OCI-LY3 (cell line): ENCODE measurements at regions not wholly inside any gene's neighbourhood (a gene's known extent, or its start where the extent isn't known, plus 50 kb on each side); places are given as distances from the start of the nearest gene placed in this dataset.
"Not testable (repeated sequence)": the region's sequence is repeated elsewhere in the genome, so short reads cannot be mapped to it uniquely, and the experiment has no call there.

Experiments used
- H2AFZ ChIP-seq: fragments of 200-600, 300-600 bp; shearing (Covaris generic); 2 replicates; pipeline ENCODE4 v1.6.0; 2014; ENCODE audit warnings: antibody characterized with exemption, low read depth, low read length
- H3K27ac ChIP-seq: fragments of 200-600, 300-600 bp; sonication (generic); 2 replicates; pipeline ENCODE4 v1.5.1; 2014; ENCODE audit warnings: mild to moderate bottlenecking, low read length, moderate library complexity, mixed read lengths
- H3K27me3 ChIP-seq: fragments of 200-600, 300-600 bp; sonication (generic); 2 replicates; pipeline ENCODE4 v1.6.1; 2014; ENCODE audit warnings: low read depth, low read length, mixed read lengths
- H3K36me3 ChIP-seq: fragments of 200-600, 300-600 bp; sonication (generic); replicated peaks from 2 replicates; pipeline ENCODE3; 2014; ENCODE audit warnings: low read depth, low read length, mixed read lengths
- H3K4me1 ChIP-seq: fragments of 300-600, 200-600 bp; sonication (generic); 2 replicates; pipeline ENCODE4 v1.6.1; 2014; ENCODE audit warnings: low read length, mixed read lengths
- H3K4me2 ChIP-seq: fragments of 200-600, 300-600 bp; sonication (generic); 2 replicates; pipeline ENCODE4 v1.6.1; 2014; ENCODE audit warnings: low read length, mixed read lengths
- H3K4me3 ChIP-seq: fragments of 300-600, 200-600 bp; sonication (generic); 2 replicates; pipeline ENCODE4 v1.5.1; 2014; ENCODE audit warnings: antibody characterized with exemption, mild to moderate bottlenecking, low read length, moderate library complexity
- H3K79me2 ChIP-seq: fragments of 300-600, 200-600 bp; shearing (Covaris generic); 2 replicates; pipeline ENCODE4 v1.6.1; 2014; ENCODE audit warnings: mild to moderate bottlenecking, low read length, mixed read lengths
- H3K9ac ChIP-seq: fragments of 300-600, 200-600 bp; shearing (Covaris generic); 2 replicates; pipeline ENCODE4 v1.6.0; 2014; ENCODE audit warnings: mild to moderate bottlenecking, low read length, moderate library complexity
- H3K9me3 ChIP-seq: fragments of 200-600, 300-600 bp; shearing (Covaris generic); 2 replicates; pipeline ENCODE4 v1.6.1; 2014; ENCODE audit warnings: low read length, mixed read lengths; ENCODE audit not compliant: insufficient read depth
- H4K20me1 ChIP-seq: fragments of 200-600, 300-600 bp; sonication (generic); 2 replicates; pipeline ENCODE4 v1.6.1; 2016; ENCODE audit warnings: low read length, mixed read lengths; ENCODE audit not compliant: insufficient read depth
- CTCF ChIP-seq: fragments of 200-600, 300-600 bp; sonication (generic); IDR thresholded peaks from 2 replicates; pipeline ENCODE4 v1.5.1; 2014; ENCODE audit warnings: antibody characterized with exemption, low read length, low read depth
- EZH2phosphoT487 ChIP-seq: fragments of 200-600 bp; shearing (Covaris generic); IDR thresholded peaks from 2 replicates; pipeline ENCODE4 v1.6.1; 2018; ENCODE audit warnings: antibody characterized with exemption, mixed run types, low read depth

GRCh38 chrY:7358103-7358752 is 446.7 kb upstream of the AMELY start:
- H4K20me1 ChIP-seq = no peaks in the 10 kb centered on the region
- H3K9me3 ChIP-seq = no peaks in the 10 kb centered on the region
- peaks cover 13% of the 10 kb centered on the region for H3K36me3 ChIP-seq
- no peak overlapping the region for H3K4me2 ChIP-seq
- H3K4me3 ChIP-seq = no peak overlapping the region
- H3K27ac ChIP-seq = no peak overlapping the region
- TF ChIP-seq CTCF (no peak), EZH2phosphoT487 (no peak)
- peaks cover 22% of the 10 kb centered on the region for H3K4me1 ChIP-seq
- no peaks in the 10 kb centered on the region for H3K27me3 ChIP-seq
- H3K79me2 ChIP-seq = peaks cover 5% of the 10 kb centered on the region
- no peak overlapping the region for H3K9ac ChIP-seq
- H2AFZ ChIP-seq = no peak overlapping the region

GRCh38 chrY:7355891-7356290 is 444.3 kb upstream of the AMELY start:
- not testable (repeated sequence) for H4K20me1 ChIP-seq, H2AFZ ChIP-seq, H3K27me3 ChIP-seq, H3K36me3 ChIP-seq, H3K9ac ChIP-seq, H3K4me3 ChIP-seq, H3K27ac ChIP-seq, H3K9me3 ChIP-seq, H3K4me2 ChIP-seq, H3K79me2 ChIP-seq
- H3K4me1 ChIP-seq = peaks cover 22% of the 10 kb centered on the region

DNA sequence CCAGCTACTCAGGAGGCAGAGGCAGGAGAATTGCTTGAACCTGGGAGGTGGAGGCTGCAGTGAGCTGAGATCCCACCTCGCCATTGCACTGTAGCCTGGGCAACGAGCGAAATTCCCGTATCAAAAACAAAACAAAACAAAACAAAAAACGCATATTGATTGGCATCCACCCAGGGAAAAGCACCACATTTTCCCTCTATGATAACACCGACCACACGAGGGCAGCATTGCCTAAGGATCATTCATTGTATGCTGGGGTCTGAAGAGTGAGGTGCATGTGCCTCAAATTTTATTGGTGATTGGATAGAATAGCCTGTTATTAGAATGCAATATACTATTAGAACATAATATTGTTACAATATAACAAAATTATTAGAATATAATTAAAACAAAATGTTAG is 433.1 kb upstream of the AMELY start:
- H3K79me2 ChIP-seq = no peaks in the 10 kb centered on the region
- H3K36me3 ChIP-seq = no peaks in the 10 kb centered on the region
- no peak overlapping the region for H3K9ac ChIP-seq
- no peak overlapping the region for H2AFZ ChIP-seq
- no peaks in the 10 kb centered on the region for H3K4me1 ChIP-seq
- no peak overlapping the region for H3K4me2 ChIP-seq
- H3K27ac ChIP-seq = no peak overlapping the region
- no peaks in the 10 kb centered on the region for H4K20me1 ChIP-seq
- no peak overlapping the region for H3K4me3 ChIP-seq
- H3K27me3 ChIP-seq = no peaks in the 10 kb centered on the region
- TF ChIP-seq CTCF = peak; percentile 65
- TF ChIP-seq EZH2phosphoT487 = no peak
- no peaks in the 10 kb centered on the region for H3K9me3 ChIP-seq

DNA sequence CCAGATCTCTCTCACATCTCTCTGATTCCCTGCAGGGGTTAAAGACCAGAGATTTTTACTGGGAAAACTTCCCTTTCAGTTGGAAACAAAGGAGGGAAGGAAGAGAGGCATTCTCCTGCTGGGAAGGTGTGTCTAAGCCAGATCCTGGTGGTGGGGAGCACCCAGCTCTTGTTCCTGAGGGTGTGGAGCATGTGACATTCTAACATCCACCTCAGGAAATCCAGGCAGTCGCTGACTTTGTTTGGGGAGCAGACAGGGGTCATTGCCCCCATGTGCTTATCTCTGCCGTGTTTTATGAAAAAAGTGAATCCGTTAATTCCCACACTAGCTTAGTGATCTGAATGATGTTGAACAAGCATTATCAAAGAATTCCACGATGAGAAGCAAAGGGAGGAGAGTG is 431.7 kb upstream of the AMELY start:
- no peak for TF ChIP-seq CTCF
- no peak for TF ChIP-seq EZH2phosphoT487
- H3K27ac ChIP-seq = no peak overlapping the region
- no peak overlapping the region for H3K4me3 ChIP-seq
- H3K27me3 ChIP-seq = no peaks in the 10 kb centered on the region
- no peaks in the 10 kb centered on the region for H3K36me3 ChIP-seq
- no peaks in the 10 kb centered on the region for H3K9me3 ChIP-seq
- H4K20me1 ChIP-seq = no peaks in the 10 kb centered on the region
- H3K79me2 ChIP-seq = no peaks in the 10 kb centered on the region
- H3K9ac ChIP-seq = no peak overlapping the region
- H3K4me1 ChIP-seq = no peaks in the 10 kb centered on the region
- H2AFZ ChIP-seq = no peak overlapping the region
- H3K4me2 ChIP-seq = no peak overlapping the region

GRCh38 chrY:7342732-7343131 is 431.2 kb upstream of the AMELY start:
- H4K20me1 ChIP-seq, H3K4me2 ChIP-seq, H3K27ac ChIP-seq: not testable (repeated sequence)

More at GRCh38 chrY:7342732-7343131, 431.2 kb upstream of the AMELY start:
- H3K4me1 ChIP-seq, H3K79me2 ChIP-seq, H3K27me3 ChIP-seq, H3K9ac ChIP-seq, H2AFZ ChIP-seq, H3K9me3 ChIP-seq, H3K36me3 ChIP-seq, H3K4me3 ChIP-seq: not testable (repeated sequence)
